ENCODE measurements at regions not wholly inside any gene's neighbourhood (a gene's known extent, or its start where the extent isn't known, plus 50 kb on each side); places are given as distances from the start of the nearest gene placed in this dataset.
"Not testable (repeated sequence)": the region's sequence is repeated elsewhere in the genome, so short reads cannot be mapped to it uniquely, and the experiment has no call there.

GRCh38 chr14:105644891-105645290 is 118.5 kb downstream of the TMEM121 start:
- TF ChIP-seq, protein P1, sequence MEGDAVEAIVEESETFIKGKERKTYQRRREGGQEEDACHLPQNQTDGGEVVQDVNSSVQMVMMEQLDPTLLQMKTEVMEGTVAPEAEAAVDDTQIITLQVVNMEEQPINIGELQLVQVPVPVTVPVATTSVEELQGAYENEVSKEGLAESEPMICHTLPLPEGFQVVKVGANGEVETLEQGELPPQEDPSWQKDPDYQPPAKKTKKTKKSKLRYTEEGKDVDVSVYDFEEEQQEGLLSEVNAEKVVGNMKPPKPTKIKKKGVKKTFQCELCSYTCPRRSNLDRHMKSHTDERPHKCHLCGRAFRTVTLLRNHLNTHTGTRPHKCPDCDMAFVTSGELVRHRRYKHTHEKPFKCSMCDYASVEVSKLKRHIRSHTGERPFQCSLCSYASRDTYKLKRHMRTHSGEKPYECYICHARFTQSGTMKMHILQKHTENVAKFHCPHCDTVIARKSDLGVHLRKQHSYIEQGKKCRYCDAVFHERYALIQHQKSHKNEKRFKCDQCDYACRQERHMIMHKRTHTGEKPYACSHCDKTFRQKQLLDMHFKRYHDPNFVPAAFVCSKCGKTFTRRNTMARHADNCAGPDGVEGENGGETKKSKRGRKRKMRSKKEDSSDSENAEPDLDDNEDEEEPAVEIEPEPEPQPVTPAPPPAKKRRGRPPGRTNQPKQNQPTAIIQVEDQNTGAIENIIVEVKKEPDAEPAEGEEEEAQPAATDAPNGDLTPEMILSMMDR (IDR thresholded peaks at IDR 0.05), result not testable (repeated sequence)
- not testable (repeated sequence) for TF ChIP-seq POLR2A (IDR thresholded peaks at IDR 0.05; ENCODE audit: low read length); RAD21 (conservative IDR thresholded peaks at IDR 0.05 in 1 of 2, IDR thresholded peaks at IDR 0.05 in 1 of 2); EP300 (IDR thresholded peaks at IDR 0.05); BHLHE40 (IDR thresholded peaks at IDR 0.05; ENCODE audit: low read depth, low read length); PHF8 (IDR thresholded peaks at IDR 0.05; ENCODE audit: borderline replicate concordance, low read depth); PBX3 (IDR thresholded peaks at IDR 0.05)
